Tibial artery (tissue), 4 donors: ENCODE measurements at regions not wholly inside any gene's neighbourhood (a gene's known extent, or its start where the extent isn't known, plus 50 kb on each side); places are given as distances from the start of the nearest gene placed in this dataset.

Experiments
- DNase-seq, 2 donors: peaks; one replicate each; pipeline ENCODE4 v3.0.0-alpha.2; 2019
- H3K27ac ChIP-seq, 2 donors: fragments of 200-600 bp; sonication (generic) in 1 of 2; 1 replicate in 1 of 2; 2 replicates in 1 of 2; pipeline ENCODE4 v1.5.1; 2018 to 2019; ENCODE audit warnings: mild to moderate bottlenecking in 1 of 2
- H3K27me3 ChIP-seq, 2 donors: fragments of 200-600 bp; sonication (generic) in 1 of 2; one replicate each; pipeline versions ENCODE4 v1.5.1 to v1.6.0; 2016 to 2019
- H3K36me3 ChIP-seq, 3 donors: fragments of 200-600 bp; sonication (generic) in 2 of 3; one replicate each; pipeline ENCODE4 v1.5.1; 2016 to 2019; ENCODE audit warnings: mild to moderate bottlenecking in 2 of 3
- H3K4me1 ChIP-seq, 4 donors: fragments of 200-600 bp; sonication (generic) in 2 of 4; 1 replicate in 3 of 4; 2 replicates in 1 of 4; pipeline ENCODE4 v1.5.1; 2016 to 2019
- H3K4me3 ChIP-seq, 2 donors: fragments of 200-600 bp; sonication (generic) in 1 of 2; 1 replicate in 1 of 2; 2 replicates in 1 of 2; pipeline ENCODE4 v1.5.1; 2018 to 2019; ENCODE audit warnings: mild to moderate bottlenecking in 2 of 2
- H3K9me3 ChIP-seq, 3 donors: fragments of 200-600 bp; sonication (generic) in 1 of 3; one replicate each; pipeline ENCODE4 v1.5.1; 2016 to 2019
- intact Hi-C: fragments of 100-400 bp; cut with DNase I; formaldehyde crosslinking; loops from one replicate; pipeline ENCODE4 v1.15.0; 2023; ENCODE audit warnings: low total_unique reads
- TF ChIP-seq, protein P1 (sequence below), 2 experiments: fragments of 200-600 bp in 1 of 2; fragments of 450-650 bp in 1 of 2; IDR thresholded peaks; one replicate each; pipeline ENCODE4 v1.5.1; 2017 to 2019; ENCODE audit warnings: antibody characterized with exemption in 2 of 2, mild to moderate bottlenecking in 1 of 2, moderate library complexity in 1 of 2

DNA sequence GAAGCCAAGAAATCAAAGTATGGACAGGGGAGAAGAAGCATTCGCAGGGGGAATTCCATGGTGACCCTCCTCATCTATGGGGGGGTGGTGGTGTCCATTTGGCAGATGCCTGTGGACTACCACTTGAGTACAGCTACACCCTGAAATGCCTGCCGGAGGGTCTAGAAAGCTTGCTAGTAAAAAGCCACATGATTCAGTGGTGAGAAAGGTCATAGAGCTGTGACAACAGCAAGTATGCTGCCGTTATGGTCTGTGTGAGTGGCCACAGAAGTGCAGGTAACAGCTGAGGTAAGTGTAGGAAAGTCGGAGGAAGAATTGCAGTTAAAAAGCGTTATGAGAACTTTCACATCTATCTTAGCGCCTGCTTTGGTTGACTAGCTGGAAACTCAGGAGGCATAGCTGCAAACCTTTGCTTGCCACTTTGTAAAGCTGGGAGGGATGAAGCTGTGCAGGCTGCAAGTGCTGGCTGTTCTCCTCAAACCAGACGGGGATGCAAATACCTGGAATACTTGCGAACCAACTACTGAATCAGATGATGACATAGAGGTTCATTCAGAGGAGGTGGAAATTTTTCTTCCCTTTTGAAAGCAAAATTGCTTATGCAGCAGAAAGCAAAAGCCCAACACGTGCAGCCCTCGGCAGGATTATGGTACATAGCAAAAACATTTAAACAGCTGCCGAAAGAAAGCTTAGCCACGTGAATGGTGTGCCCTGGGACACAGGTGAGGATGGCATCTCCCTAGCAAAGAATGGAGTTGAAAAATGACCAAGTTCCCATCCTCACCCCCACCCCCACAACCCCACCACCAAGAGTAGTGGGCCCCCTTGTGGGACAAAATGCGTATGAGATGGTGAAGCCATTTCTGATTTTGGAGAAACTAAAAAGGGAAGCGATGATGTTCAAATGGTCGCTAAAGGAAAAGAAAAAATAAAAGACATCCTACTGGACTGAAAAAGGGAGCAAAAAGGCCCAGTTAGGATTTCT is 287.0 kb downstream of the RERGL start:
- Histone ChIP-seq H3K4me1 (no peaks in the 10 kb centered on the region), H3K4me3 (no peak overlapping the region), H3K9me3 (no peaks in the 10 kb centered on the region), H3K36me3 (no peaks in the 10 kb centered on the region), H3K27me3 (no peaks in the 10 kb centered on the region), H3K27ac (no peak overlapping the region)
- intact Hi-C loops: no loop called here
- DNase-seq: no peak
- TF ChIP-seq, protein P1, sequence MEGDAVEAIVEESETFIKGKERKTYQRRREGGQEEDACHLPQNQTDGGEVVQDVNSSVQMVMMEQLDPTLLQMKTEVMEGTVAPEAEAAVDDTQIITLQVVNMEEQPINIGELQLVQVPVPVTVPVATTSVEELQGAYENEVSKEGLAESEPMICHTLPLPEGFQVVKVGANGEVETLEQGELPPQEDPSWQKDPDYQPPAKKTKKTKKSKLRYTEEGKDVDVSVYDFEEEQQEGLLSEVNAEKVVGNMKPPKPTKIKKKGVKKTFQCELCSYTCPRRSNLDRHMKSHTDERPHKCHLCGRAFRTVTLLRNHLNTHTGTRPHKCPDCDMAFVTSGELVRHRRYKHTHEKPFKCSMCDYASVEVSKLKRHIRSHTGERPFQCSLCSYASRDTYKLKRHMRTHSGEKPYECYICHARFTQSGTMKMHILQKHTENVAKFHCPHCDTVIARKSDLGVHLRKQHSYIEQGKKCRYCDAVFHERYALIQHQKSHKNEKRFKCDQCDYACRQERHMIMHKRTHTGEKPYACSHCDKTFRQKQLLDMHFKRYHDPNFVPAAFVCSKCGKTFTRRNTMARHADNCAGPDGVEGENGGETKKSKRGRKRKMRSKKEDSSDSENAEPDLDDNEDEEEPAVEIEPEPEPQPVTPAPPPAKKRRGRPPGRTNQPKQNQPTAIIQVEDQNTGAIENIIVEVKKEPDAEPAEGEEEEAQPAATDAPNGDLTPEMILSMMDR (IDR thresholded peaks at IDR 0.05): no peak

DNA sequence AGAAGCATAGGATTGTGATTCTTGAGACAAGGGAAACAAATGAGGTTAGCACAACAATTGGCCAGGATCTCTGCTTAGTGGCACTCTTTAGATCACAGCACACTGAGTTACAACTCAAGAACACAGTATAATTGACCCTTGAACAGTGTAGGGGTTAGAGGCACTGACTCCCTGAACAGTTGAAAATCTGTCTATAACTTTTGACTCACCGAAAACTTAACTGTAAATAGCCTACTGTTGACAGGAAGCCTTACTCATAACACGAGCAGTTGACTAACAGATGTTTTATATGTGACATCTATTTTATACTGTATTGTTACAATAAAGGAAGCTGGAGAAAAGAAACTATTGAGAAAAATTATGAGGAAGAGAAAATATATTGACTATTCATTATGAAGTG is 296.1 kb downstream of the RERGL start:
- Histone ChIP-seq H3K36me3 (no peaks in the 10 kb centered on the region), H3K27ac (no peak overlapping the region), H3K27me3 (no peaks in the 10 kb centered on the region), H3K4me3 (no peak overlapping the region), H3K4me1 (no peaks in the 10 kb centered on the region), H3K9me3 (no peaks in the 10 kb centered on the region)
- TF ChIP-seq, protein P1 (IDR thresholded peaks at IDR 0.05): no peak
- intact Hi-C loops: no loop called here
- no peak for DNase-seq

DNA sequence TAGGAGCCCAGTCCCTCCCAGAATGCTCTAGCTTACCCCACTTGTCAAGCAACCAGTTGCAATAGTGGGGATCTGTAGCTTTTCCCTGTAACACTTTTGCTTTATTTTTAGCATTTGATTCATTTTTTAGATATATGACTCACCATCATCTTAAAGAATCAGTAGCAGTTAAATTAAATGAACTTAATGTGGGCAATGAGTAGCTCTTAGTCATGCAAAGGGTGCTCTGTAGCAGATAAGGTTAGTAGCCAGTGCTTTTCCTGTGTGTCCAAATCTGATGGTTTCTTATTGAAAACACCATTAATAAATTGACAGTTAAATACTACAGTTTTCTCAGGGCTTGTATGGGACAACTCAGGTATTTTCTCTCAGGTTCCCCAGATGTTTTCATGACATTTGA is 311.8 kb downstream of the RERGL start:
- no peak for DNase-seq
- Histone ChIP-seq H3K9me3 (no peaks in the 10 kb centered on the region), H3K36me3 (no peaks in the 10 kb centered on the region), H3K4me1 (no peaks in the 10 kb centered on the region), H3K27me3 (no peaks in the 10 kb centered on the region), H3K27ac (no peak overlapping the region), H3K4me3 (no peak overlapping the region)
- TF ChIP-seq, protein P1 (IDR thresholded peaks at IDR 0.05): no peak
- intact Hi-C loops: loop anchor here (5.0 kb wide), 1 partner anchor 84 kb away; no protein-coding TSS in a partner anchor

DNA sequence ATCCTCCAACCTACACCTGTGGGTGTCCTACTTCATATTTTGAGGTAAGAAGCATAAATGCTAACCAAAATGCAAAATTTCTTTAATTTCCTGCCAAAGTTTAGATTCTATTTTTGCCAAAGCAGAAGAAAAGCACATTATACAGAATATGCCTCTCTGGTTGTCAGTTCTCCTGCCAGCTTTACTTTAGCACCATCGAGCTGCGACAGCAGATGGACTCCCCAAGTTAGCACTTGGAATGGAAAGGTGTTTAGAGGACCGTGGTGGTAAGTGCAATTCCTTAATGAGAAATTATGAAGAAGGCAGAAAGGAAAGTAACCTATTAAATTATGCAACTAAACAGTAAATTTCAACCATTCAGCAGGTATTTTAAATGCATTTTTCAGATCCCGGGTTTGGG is 326.6 kb downstream of the RERGL start:
- no peak for DNase-seq
- H3K4me3 ChIP-seq: no peak overlapping the region
- H3K36me3 ChIP-seq: no peaks in the 10 kb centered on the region
- TF ChIP-seq, protein P1 (IDR thresholded peaks at IDR 0.05): no peak
- no peaks in the 10 kb centered on the region for H3K27me3 ChIP-seq
- no peaks in the 10 kb centered on the region for H3K4me1 ChIP-seq
- intact Hi-C loops: loop anchor here (5.0 kb wide), 1 partner anchor 89 kb away; no protein-coding TSS in a partner anchor
- no peak overlapping the region for H3K27ac ChIP-seq
- H3K9me3 ChIP-seq: no peaks in the 10 kb centered on the region

DNA sequence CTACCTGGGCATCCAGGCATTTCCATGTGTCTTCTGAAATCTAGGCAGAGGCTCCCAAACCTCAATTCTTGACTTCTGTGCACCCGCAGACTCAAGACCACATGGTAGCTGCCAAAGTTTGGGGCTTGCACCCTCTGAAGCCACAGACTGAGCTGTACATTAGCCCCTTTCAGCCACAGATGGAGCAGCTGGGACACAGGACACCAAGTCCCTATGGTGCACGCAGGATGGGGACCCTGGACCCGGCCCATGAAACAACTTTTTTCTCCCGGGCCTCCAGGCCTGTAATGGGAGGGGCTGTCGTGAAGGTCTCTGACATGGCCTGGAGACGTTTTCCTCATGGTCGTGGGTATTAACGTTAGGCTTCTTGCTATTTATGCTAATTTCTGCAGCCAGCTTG is 330.0 kb downstream of the RERGL start:
- Histone ChIP-seq H3K27ac (no peak overlapping the region), H3K4me1 (no peaks in the 10 kb centered on the region), H3K36me3 (no peaks in the 10 kb centered on the region), H3K9me3 (peaks cover 0 to 6% (median 3%) of the 10 kb centered on the region in 3 donors), H3K4me3 (no peak overlapping the region), H3K27me3 (no peaks in the 10 kb centered on the region)
- intact Hi-C loops: loop anchor here (5.0 kb wide), 1 partner anchor 92 kb away; no protein-coding TSS in a partner anchor
- TF ChIP-seq, protein P1 (IDR thresholded peaks at IDR 0.05): no peak
- no peak for DNase-seq
